AG04449 (cell line): ENCODE measurements at regions not wholly inside any gene's neighbourhood (a gene's known extent, or its start where the extent isn't known, plus 50 kb on each side); places are given as distances from the start of the nearest gene placed in this dataset.

Source experiments
- CTCF ChIA-PET: fragments of 350-600 bp; formaldehyde crosslinking; extraction: SDS; loops from one replicate; lab custom pipeline; 2021; ENCODE audit warnings: antibody characterized with exemption; lab: Yijun Ruan, JAX
- POLR2A ChIA-PET: fragments of 400-600, 350-600 bp; formaldehyde crosslinking; extraction: SDS; loops from one replicate; lab custom pipeline; 2020; ENCODE audit warnings: antibody characterized with exemption, inconsistent platforms; lab: Yijun Ruan, JAX
- DNase-seq: peaks from one replicate; pipeline ENCODE4 v3.0.0-alpha.2; 2010; ENCODE audit warnings: low read depth, low spot score
- H3K4me3 ChIP-seq: 2 replicates; pipeline ENCODE4 v1.5.1; 2011; ENCODE audit warnings: low read depth, mild to moderate bottlenecking, control low read depth, low read length
- TF ChIP-seq, protein P1 (sequence below): IDR thresholded peaks from one replicate; pipeline ENCODE4 v1.5.1; 2011; ENCODE audit warnings: mild to moderate bottlenecking, moderate library complexity, low read length, control low read depth, inconsistent platforms; ENCODE audit not compliant: insufficient read depth; ENCODE audit errors: missing control alignments

DNA sequence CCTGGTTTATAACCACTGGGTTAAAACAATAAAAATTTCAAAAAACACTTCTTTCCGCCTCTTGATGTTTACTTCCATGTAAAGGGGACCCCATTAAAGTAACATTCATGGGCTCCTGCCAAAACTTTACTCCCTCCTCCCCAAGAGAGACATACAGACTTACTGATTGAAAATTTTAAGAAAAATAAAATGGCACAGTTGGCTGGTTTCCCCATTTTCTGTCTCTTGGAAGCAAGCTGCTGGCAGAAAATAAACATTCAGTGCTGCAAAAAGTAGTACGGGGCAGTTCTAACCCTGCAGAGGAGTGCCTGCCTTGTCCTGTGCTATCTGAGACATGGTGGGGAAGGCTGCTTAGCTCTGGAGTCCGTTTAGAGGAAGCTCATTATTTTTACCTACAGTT lies 187.3 kb upstream of the INTU start:
- POLR2A ChIA-PET = no interaction called here
- no peak for DNase-seq
- TF ChIP-seq, protein P1, sequence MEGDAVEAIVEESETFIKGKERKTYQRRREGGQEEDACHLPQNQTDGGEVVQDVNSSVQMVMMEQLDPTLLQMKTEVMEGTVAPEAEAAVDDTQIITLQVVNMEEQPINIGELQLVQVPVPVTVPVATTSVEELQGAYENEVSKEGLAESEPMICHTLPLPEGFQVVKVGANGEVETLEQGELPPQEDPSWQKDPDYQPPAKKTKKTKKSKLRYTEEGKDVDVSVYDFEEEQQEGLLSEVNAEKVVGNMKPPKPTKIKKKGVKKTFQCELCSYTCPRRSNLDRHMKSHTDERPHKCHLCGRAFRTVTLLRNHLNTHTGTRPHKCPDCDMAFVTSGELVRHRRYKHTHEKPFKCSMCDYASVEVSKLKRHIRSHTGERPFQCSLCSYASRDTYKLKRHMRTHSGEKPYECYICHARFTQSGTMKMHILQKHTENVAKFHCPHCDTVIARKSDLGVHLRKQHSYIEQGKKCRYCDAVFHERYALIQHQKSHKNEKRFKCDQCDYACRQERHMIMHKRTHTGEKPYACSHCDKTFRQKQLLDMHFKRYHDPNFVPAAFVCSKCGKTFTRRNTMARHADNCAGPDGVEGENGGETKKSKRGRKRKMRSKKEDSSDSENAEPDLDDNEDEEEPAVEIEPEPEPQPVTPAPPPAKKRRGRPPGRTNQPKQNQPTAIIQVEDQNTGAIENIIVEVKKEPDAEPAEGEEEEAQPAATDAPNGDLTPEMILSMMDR = no peak
- H3K4me3 ChIP-seq = no peak overlapping the region
- CTCF ChIA-PET = no interaction called here

DNA sequence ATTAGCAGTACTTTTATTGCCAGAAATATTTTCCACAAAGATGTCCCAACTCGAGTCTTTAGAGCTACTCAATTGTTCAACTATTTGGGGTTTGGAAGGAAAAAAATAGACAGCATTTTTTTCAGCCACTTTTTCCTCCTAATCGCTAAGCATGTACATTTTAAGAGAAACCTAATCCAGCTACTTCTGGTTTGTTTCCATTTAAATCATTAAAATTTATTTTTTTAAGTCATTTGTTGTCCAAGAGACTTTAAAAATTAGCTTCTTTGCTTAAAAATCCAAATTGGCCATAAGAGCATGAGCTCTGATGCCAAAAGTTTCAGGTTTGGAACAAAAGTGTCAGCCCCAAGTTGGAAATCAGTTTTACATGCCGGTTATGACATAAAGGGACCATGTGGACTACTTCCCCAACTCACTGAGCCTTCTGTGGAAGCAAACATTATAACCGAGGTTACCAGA lies 186.3 kb upstream of the INTU start:
- CTCF ChIA-PET = no interaction called here
- TF ChIP-seq, protein P1 = no peak
- H3K4me3 ChIP-seq = no peak overlapping the region
- no peak for DNase-seq
- POLR2A ChIA-PET = no interaction called here

DNA sequence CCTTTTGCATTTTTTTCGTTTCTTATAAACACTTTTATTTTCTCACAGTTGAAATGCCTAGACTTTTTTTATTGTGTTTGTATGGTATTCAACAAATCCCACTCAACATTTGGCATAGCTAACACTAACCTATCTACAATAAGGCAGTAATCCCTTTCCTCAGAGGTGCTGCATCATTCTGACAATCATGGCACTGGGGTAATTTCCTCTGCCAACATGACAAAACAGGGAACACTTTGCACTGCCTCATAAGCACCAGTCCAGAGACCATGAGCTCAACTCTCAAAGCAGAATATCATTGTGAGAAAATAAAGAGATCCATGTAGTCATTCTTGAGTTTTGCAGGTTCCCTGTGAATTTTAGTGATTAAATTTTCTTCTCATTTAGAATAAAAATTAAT lies 183.8 kb upstream of the INTU start:
- ChIA-PET POLR2A (no interaction called here), CTCF (no interaction called here)
- DNase-seq = no peak
- no peak overlapping the region for H3K4me3 ChIP-seq
- TF ChIP-seq, protein P1 = no peak

DNA sequence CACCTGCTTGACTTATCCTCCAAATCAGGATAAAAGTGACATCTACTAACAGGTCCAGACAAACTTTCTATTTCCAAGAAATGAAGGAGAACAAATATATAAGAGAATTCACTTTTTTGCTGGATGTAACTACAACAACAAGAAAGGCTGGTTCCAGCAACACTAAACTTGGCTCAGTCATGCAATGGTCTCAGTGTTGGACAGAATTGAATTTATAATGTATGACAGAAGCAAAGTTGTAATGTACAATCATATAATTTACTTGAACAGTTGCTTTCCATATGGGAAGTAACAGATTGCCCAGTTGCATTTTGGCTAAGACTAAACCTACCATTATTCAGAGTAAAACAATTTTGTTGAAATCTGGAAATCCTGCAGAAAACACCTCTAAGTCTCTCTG lies 183.3 kb upstream of the INTU start:
- POLR2A ChIA-PET = no interaction called here
- TF ChIP-seq, protein P1 = no peak
- no peak for DNase-seq
- CTCF ChIA-PET = no interaction called here
- H3K4me3 ChIP-seq = no peak overlapping the region

DNA sequence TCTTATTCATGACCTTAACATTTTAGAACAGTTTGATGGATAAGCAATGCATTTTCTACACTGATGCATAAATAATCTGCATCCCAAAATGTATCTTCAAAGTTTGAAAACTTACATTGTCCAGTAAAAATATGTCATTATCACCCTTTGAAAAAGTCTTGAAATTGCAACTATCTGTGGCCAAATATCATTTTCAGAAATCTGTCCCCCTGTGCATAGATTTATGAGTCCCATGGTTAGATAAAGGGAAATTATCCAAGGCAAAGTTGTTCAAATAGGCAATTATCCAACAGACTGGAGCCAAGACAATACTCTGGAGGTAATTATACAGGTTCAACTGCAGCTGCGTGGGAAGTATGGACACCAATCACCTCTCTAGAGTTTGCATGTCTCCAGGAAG lies 182.5 kb upstream of the INTU start:
- CTCF ChIA-PET = no interaction called here
- no peak for DNase-seq
- TF ChIP-seq, protein P1 = no peak
- POLR2A ChIA-PET = no interaction called here
- no peak overlapping the region for H3K4me3 ChIP-seq

DNA sequence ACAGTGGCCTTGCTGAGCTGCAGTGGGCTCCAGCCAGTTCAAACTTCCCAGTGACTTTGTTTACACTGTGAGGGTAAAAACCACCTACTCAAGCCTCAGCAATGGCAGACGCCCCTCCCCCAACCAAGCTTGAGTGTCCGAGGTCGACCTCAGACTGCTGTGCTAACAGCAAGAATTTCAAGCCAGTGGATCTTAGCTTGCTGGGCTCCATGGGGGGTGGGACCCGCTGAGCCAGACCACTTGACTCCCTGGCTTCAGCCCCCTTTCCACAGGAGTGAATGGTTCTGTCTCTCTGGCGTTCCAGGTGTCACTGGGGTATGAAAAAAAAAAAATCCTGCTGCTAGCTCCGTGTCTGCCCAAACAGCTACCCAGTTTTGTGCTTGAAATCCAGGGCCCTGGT lies 168.9 kb upstream of the INTU start:
- ChIA-PET POLR2A (no interaction called here), CTCF (no interaction called here)
- H3K4me3 ChIP-seq = no peak overlapping the region
- DNase-seq = no peak
- TF ChIP-seq, protein P1 = no peak

DNA sequence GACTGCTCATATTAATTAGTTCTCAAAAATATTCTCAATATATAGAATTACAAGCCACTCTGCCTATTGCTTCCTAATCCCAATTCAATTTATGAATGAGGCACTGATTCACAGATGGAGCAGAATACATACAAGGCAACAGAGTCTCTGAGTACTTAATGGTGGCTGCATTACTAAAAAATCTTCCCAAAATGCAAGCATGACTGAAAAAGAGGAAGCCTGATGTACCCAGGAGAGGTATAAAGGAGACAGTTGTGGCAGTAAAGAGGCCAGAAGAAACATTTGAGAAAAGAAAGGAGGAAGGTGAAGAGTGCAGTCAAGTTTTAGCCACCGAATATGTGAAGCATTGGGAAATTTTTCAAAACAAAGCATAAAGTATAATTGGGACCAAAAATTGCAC lies 163.2 kb upstream of the INTU start:
- CTCF ChIA-PET = no interaction called here
- POLR2A ChIA-PET = no interaction called here
- H3K4me3 ChIP-seq = no peak overlapping the region
- DNase-seq = no peak
- TF ChIP-seq, protein P1 = no peak
